ENCODE measurements at regions not wholly inside any gene's neighbourhood (a gene's known extent, or its start where the extent isn't known, plus 50 kb on each side); places are given as distances from the start of the nearest gene placed in this dataset.

DNA sequence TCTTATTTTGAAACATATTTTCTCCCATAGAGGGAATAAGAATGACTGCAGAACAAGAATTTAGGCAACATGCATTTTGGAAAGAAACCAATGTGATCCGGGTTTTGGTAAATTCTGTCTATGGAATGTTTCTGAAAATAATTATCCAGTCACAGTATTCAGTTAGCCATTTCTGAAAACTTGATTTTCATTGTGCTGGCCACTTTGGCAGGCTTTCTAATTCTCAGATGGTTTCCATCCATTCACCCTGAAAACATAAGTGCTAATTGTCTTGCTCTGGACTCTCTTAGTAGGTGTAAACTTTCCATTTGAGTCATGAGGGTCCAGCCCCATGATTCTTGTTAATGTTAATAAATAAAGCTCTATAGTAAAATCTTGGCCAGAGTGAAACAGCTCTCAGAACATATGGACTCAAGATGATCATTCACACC lies 176.5 kb downstream of the RBM43 start:
- H3K4me1 Mint-ChIP-seq = peaks cover 14% of the 10 kb centered on the region
- H3K4me3 Mint-ChIP-seq = no peak overlapping the region
- no peak overlapping the region for H3K27ac Mint-ChIP-seq
- H3K27me3 Mint-ChIP-seq (ENCODE audit: low read depth) = no peaks in the 10 kb centered on the region
- peaks cover 6% of the 10 kb centered on the region for H3K9me3 Mint-ChIP-seq
- TF ChIP-seq, protein P1, sequence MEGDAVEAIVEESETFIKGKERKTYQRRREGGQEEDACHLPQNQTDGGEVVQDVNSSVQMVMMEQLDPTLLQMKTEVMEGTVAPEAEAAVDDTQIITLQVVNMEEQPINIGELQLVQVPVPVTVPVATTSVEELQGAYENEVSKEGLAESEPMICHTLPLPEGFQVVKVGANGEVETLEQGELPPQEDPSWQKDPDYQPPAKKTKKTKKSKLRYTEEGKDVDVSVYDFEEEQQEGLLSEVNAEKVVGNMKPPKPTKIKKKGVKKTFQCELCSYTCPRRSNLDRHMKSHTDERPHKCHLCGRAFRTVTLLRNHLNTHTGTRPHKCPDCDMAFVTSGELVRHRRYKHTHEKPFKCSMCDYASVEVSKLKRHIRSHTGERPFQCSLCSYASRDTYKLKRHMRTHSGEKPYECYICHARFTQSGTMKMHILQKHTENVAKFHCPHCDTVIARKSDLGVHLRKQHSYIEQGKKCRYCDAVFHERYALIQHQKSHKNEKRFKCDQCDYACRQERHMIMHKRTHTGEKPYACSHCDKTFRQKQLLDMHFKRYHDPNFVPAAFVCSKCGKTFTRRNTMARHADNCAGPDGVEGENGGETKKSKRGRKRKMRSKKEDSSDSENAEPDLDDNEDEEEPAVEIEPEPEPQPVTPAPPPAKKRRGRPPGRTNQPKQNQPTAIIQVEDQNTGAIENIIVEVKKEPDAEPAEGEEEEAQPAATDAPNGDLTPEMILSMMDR (IDR thresholded peaks at IDR 0.05; ENCODE audit: unreplicated experiment) = no peak
- no peaks in the 10 kb centered on the region for H3K36me3 Mint-ChIP-seq
- no peak for DNase-seq (ENCODE audit: low spot score in 2 of 2, unreplicated experiment in 2 of 2)

DNA sequence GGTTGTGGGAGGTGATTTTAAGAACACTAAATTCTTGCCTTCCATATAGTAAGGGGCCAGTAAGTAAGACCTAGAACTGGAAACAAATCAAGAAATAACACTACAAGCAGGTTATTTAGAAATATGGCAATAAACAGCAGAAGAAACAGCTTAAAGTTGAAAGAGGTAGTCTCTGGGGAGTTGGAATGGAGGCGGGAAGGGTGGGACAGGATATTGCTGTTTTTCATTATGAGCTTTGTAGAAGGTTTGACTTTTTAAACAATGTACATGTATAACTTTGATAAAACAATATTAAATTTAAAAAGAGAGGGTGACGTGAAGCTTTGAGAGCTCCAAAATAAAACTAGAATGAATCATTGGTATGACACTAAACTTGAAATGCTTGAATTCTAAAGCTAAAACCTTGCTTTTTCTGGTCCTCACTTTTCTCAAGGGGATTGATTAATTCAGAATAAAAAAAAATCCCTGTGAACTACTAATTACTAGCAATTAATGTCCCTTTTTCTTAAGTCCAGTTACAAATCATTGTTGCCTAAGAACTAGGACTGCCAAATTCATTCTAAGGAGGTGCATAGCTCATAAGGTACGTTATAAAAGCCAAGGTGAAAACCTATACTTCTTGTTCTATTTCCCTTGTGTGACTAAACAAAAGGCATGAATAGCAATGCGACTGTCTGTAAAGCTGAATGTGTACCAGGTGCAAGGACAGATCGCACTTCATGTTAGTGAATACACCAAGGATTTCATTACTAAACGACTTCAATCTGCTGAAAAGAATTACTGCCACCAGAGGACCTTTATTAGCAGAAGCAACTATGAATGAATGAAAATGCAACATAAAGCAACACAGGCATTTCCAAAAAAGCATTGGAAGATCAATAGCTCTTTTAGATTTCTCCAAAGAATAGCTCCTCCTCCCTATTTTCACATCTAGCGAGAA lies 177.5 kb downstream of the RBM43 start:
- peaks cover 6% of the 10 kb centered on the region for H3K9me3 Mint-ChIP-seq
- TF ChIP-seq, protein P1 (IDR thresholded peaks at IDR 0.05; ENCODE audit: unreplicated experiment) = no peak
- no peak for DNase-seq (ENCODE audit: low spot score in 2 of 2, unreplicated experiment in 2 of 2)
- H3K4me1 Mint-ChIP-seq = peaks cover 8% of the 10 kb centered on the region
- no peak overlapping the region for H3K4me3 Mint-ChIP-seq
- H3K36me3 Mint-ChIP-seq = no peaks in the 10 kb centered on the region
- H3K27ac Mint-ChIP-seq = no peak overlapping the region
- H3K27me3 Mint-ChIP-seq (ENCODE audit: low read depth) = no peaks in the 10 kb centered on the region

DNA sequence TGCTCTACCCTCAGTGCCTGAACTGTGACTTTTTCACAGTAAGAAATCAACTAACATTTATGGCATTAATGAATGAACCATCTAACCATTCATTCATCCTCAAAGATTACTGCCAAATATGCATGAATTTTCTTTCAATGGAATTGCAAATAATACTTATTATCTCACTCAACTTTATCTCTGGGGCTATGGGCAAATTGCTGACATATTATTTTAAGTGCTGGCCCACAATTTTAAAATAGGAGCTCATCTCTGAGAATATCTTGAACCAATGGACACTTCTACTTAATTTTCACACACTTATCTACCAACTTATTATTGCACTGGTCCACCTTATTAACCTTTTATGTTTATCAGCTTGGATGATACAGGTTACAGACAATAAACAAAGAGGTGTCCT lies 182.8 kb downstream of the RBM43 start:
- Mint-ChIP-seq H3K36me3 (peaks cover 9% of the 10 kb centered on the region), H3K4me3 (no peak overlapping the region), H3K27me3 (ENCODE audit: low read depth) (no peaks in the 10 kb centered on the region), H3K4me1 (no peaks in the 10 kb centered on the region), H3K9me3 (peaks cover 35% of the 10 kb centered on the region), H3K27ac (no peak overlapping the region)
- DNase-seq (ENCODE audit: low spot score in 2 of 2, unreplicated experiment in 2 of 2) = no peak
- TF ChIP-seq, protein P1 (IDR thresholded peaks at IDR 0.05; ENCODE audit: unreplicated experiment) = no peak

DNA sequence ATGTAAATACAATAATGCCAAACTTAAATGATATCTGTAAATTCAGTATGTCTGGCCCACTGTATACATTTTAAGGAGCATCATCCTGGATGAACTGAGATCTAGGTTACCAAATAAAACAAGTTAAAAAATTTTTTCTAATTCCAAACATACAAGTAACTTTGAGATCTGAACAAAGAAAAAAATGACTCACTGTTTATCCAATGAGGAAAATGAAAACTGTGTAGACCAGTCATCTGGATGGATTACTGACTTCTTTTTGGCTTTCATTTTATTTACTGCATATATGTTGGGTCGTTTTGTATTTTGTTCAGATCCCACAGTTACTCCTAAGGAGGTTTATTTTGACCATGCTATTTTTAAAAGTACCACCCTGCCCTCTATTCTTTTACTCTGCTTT lies 189.8 kb downstream of the RBM43 start:
- no peak for DNase-seq (ENCODE audit: low spot score in 2 of 2, unreplicated experiment in 2 of 2)
- H3K36me3 Mint-ChIP-seq = peaks cover 7% of the 10 kb centered on the region
- TF ChIP-seq, protein P1 (IDR thresholded peaks at IDR 0.05; ENCODE audit: unreplicated experiment) = no peak
- H3K27ac Mint-ChIP-seq = no peak overlapping the region
- H3K4me1 Mint-ChIP-seq = peaks cover 21% of the 10 kb centered on the region
- no peak overlapping the region for H3K4me3 Mint-ChIP-seq
- peaks cover 19% of the 10 kb centered on the region for H3K9me3 Mint-ChIP-seq
- no peaks in the 10 kb centered on the region for H3K27me3 Mint-ChIP-seq (ENCODE audit: low read depth)

DNA sequence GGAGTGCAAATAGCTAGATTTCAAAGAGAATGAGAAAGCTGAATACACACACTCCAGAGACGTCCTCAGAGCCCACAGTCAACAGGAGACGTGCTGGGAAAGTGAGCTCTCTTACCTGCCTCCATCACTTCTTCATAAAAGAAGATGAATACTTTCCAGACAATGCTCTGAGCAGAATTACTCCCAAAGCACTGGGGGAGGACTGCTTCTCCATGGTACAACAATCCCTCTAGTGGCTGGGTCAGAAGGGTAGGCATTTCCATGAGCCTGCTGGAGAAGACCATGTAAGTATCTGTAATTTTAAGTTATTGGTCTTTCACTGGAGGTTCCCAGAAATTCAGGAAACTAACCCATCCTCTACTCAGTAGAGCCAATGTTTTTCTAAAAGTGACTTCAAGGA lies 190.3 kb downstream of the RBM43 start:
- peaks cover 7% of the 10 kb centered on the region for H3K36me3 Mint-ChIP-seq
- DNase-seq (ENCODE audit: low spot score in 2 of 2, unreplicated experiment in 2 of 2) = no peak
- H3K9me3 Mint-ChIP-seq = peaks cover 15% of the 10 kb centered on the region
- H3K27me3 Mint-ChIP-seq (ENCODE audit: low read depth) = no peaks in the 10 kb centered on the region
- TF ChIP-seq, protein P1 (IDR thresholded peaks at IDR 0.05; ENCODE audit: unreplicated experiment) = no peak
- peaks cover 21% of the 10 kb centered on the region for H3K4me1 Mint-ChIP-seq
- no peak overlapping the region for H3K27ac Mint-ChIP-seq
- H3K4me3 Mint-ChIP-seq = no peak overlapping the region

All from mesothelial cell of epicardium (in vitro differentiated cells).